ENCODE measurements at regions not wholly inside any gene's neighbourhood (a gene's known extent, or its start where the extent isn't known, plus 50 kb on each side); places are given as distances from the start of the nearest gene placed in this dataset.

DNA sequence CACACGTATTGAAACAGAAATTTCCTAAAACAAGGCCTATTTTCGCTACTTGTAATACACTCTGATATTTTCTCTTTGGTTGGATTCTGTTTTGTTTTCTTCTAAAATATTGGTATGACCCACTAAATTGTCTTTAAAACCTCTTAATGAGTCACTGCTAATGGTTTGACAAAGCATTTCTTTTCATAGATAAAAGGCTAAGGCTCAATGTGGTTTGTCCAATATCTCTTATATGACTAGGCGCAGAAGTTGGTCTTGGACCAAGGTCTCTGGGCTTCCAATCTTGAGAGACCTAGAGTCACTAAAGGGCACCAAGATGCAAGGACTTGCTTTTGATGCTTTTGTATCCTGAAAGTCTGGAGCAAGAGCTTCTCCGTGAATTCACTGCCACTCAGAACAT is 498.2 kb upstream of the TCF4 start:
- intact Hi-C loops (cut with DNase I) = no loop called here
- ATAC-seq (ENCODE audit: poor library complexity) = no peak
- no peak for DNase-seq

- peak; percentile 75 for ATAC-seq (ENCODE audit: poor library complexity)
- intact Hi-C loops (cut with DNase I) = no loop called here
- no peak for DNase-seq
Observed at GRCh38 chr18:56085551-56085950, 497.6 kb upstream of the TCF4 start.

DNA sequence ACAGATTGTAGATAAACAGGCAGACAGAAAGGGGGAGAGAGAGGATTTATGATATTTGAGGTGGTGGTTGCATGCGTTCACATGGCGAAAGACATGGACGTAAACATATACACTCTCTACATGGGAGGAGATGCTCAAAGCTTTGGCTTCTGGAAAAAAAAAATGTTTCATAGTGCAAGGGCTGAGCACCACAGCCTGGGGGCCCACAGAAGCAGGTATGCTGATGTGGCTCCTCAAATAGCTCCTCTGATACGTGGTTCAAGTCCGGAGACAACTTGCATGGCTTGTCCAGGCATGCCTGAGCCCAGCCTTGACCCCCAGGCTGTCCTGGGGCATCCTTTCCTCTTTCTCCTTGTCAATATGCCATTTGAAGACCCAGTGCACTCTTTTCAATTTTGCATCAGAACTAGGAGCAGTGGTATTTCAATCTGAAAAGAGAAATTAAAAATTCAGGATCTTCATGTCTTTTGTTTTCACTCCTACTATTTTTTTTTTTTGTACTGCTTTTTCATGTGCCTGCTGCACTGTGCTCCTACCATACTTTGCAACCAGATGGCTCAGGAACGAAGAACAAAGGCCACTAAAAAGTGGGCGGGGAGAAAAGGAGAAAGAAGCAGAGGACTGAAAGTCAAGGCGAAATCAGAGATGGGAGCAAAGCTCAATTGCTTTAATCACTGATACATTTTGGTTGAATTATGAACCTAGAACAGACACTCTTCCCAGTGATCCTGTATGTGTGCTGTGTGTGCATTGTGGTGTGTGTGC is 495.7 kb upstream of the TCF4 start:
- intact Hi-C loops (cut with DNase I) = no loop called here
- peak; percentile 10 for ATAC-seq (ENCODE audit: poor library complexity)
- no peak for DNase-seq

GRCh38 chr18:56083097-56083521 is 495.1 kb upstream of the TCF4 start:
- intact Hi-C loops (cut with DNase I) = no loop called here
- ATAC-seq (ENCODE audit: poor library complexity) = peak; percentile 72

GRCh38 chr18:56076723-56077122 is 488.7 kb upstream of the TCF4 start:
- intact Hi-C loops (cut with DNase I) = no loop called here
- no peak for DNase-seq

More at GRCh38 chr18:56083097-56083521, 495.1 kb upstream of the TCF4 start:
- peak; percentile 74 for DNase-seq

DNA sequence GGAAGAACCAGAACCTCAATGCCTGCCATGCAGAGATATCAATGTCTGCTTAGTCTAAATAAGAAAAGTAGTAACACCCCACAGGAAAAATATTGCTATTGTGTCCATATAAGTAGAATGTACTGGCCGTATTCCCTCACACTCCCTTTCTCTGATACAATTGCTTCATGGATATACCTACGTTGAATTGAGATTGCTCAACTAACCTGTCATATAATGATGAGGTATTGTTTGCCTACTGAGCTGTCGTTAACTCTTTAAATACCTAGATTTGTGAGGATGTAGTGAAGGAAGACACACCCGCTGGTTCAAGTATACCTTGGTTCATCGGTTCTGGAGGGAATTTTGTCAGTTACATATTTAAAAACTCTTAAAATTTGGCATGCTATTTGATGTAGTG is 480.7 kb upstream of the TCF4 start:
- intact Hi-C loops (cut with DNase I) = no loop called here
- DNase-seq (no peak), ATAC-seq (ENCODE audit: poor library complexity) (no peak)

More at GRCh38 chr18:56076723-56077122, 488.7 kb upstream of the TCF4 start:
- no peak for ATAC-seq (ENCODE audit: poor library complexity)

GRCh38 chr18:56067969-56068671 is 480.1 kb upstream of the TCF4 start:
- intact Hi-C loops (cut with DNase I) = no loop called here
- ATAC-seq (ENCODE audit: poor library complexity) (no peak), DNase-seq (no peak)

DNA sequence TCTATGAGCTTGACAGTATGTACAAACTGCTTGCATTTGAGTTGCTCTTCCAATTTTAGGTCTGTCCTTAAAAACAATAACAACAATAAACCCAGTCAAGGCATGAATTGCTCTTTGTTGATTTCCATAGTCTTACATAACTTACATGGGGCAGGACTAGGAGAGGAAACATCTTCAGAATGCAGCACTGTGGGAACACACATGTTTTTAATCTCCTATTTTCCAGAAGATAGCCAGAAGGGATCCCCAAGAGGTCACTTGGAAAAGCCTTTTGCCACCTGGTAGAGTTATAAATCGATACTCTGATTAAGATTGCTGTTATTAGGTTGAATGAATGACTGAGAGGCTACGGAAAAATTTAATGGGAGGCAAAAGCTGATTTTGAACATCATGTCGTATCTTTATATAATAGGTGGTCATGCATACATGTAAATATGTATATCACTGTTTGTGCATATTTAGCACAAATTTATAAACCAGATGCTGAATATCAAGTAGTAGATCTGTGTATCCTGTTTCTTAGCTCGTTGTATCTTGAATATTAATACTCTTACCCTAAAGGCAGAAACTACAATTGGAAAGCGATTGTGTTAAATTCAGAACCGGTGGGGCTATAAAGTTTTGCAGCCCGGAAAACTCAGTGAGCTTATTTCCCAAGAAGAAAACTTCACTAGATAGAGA is 479.4 kb upstream of the TCF4 start:
- peak; percentile 72 for ATAC-seq (ENCODE audit: poor library complexity)
- intact Hi-C loops (cut with DNase I) = no loop called here

GRCh38 chr18:56066524-56067213 is 478.7 kb upstream of the TCF4 start:
- intact Hi-C loops (cut with DNase I) = no loop called here
- ATAC-seq (ENCODE audit: poor library complexity) (peak; percentile 52), DNase-seq (no peak)

More for the DNA sequence above, 479.4 kb upstream of the TCF4 start:
- DNase-seq = no peak

DNA sequence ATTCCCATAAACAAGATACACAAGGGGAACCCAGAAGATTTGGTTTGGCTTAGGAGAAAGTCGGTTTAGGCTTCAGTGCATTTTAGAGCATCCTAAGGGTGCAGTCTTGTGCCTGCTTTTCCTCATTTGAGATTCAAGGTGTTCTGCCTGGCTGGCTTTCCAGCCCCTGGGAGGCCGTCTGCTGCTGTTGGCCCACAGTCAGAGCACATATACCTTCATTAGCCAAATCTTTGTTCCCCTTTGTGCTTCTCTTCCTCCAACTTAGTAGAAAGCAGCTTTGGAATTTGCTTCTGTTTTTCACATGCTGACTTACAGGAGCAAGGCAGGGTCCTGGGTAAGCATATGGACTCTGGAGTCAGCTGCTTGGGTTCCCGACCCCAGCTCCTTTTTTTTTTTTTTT is 477.1 kb upstream of the TCF4 start:
- intact Hi-C loops (cut with DNase I) = no loop called here
- no peak for ATAC-seq (ENCODE audit: poor library complexity)
- no peak for DNase-seq

GRCh38 chr18:56062931-56063330 is 474.9 kb upstream of the TCF4 start:
- ATAC-seq (ENCODE audit: poor library complexity) (no peak), DNase-seq (no peak)
- intact Hi-C loops (cut with DNase I) = no loop called here

- intact Hi-C loops (cut with DNase I) = no loop called here
- ATAC-seq (ENCODE audit: poor library complexity) = no peak
- DNase-seq = no peak
Observed at GRCh38 chr18:56060967-56061541, 473.1 kb upstream of the TCF4 start.

DNA sequence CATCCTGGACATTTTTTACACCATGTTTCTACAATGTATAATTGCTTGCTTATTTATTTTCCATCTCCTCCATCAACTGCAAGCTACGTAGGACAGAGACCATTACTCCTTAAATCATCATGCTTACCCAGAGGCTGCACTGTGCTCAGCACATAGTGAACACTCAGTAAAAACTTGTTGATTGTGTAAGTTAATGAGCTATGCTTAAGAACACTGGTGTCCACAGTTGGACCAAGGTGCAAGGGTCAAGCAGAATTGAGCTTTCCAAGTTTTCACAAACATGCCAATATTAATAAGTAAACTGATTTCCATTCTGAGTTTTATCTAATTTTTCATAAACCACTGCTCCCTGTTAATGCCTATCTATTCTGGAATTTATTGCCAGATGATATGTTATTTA is 464.2 kb upstream of the TCF4 start:
- intact Hi-C loops (cut with DNase I) = no loop called here
- DNase-seq = no peak
- no peak for ATAC-seq (ENCODE audit: poor library complexity)

- no peak for ATAC-seq (ENCODE audit: poor library complexity)
- DNase-seq = no peak
- intact Hi-C loops (cut with DNase I) = no loop called here
Observed at GRCh38 chr18:56044239-56044638, 456.2 kb upstream of the TCF4 start.

DNA sequence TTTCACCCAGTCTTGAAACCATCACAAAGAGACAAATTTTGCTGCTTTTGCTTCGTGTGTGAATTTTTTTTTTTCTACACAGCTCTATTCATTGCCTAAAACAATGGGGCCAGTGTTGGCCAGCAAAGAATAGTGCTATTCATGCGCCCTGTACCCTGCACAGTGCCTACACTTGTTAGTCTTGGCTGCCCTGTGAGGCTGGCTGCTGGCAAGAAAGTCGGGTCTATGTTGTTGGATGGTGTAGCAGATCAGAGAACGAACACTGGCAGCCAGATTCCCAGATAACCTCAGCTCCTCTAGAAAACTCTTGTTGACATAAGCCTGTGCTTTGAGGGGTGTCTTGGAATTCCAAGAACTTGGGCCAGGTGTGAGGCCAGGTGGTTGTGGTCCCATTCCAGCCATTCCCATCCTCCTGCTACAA is 455.7 kb upstream of the TCF4 start:
- intact Hi-C loops (cut with DNase I) = no loop called here
- DNase-seq = peak; percentile 30
- no peak for ATAC-seq (ENCODE audit: poor library complexity)

GRCh38 chr18:56042915-56043536 is 455.0 kb upstream of the TCF4 start:
- no peak for ATAC-seq (ENCODE audit: poor library complexity)
- intact Hi-C loops (cut with DNase I) = no loop called here
- no peak for DNase-seq

GRCh38 chr18:56038171-56039030 is 450.4 kb upstream of the TCF4 start:
- intact Hi-C loops (cut with DNase I) = no loop called here

More at GRCh38 chr18:56038171-56039030, 450.4 kb upstream of the TCF4 start:
- ATAC-seq (ENCODE audit: poor library complexity) = no peak
- no peak for DNase-seq
